GM19468 (cell line): ENCODE measurements at regions not wholly inside any gene's neighbourhood (a gene's known extent, or its start where the extent isn't known, plus 50 kb on each side); places are given as distances from the start of the nearest gene placed in this dataset.
"Not testable (repeated sequence)": the region's sequence is repeated elsewhere in the genome, so short reads cannot be mapped to it uniquely, and the experiment has no call there.

Experiments
- ATAC-seq: cut with Tn5 transposase; IDR thresholded peaks from one replicate; pipeline ENCODE4 v1.9.1; 2021; ENCODE audit warnings: mild to moderate bottlenecking, moderate library complexity, moderate number of reproducible peaks; ENCODE audit not compliant: unreplicated experiment; ENCODE audit errors: extremely low read depth

DNA sequence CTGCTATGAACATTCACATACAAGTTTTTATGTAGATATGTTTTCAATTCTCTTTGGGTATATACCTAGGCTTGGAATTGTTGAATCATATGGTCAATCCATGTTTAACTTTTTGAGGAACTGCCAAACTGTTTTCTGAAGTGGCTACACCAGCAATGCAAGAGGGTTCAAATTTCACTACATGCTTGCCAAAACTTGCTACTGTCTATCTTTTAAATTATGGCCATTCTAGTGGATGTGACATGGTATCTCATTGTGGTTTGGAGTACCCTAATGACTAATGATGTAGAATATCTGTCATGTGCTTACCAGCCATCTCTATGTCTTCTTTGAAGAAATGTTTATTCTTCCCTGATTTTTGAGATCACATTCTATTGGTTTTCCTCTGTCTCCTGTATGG, 860.3 kb downstream of the DIAPH3 start:
- no peak for ATAC-seq

DNA sequence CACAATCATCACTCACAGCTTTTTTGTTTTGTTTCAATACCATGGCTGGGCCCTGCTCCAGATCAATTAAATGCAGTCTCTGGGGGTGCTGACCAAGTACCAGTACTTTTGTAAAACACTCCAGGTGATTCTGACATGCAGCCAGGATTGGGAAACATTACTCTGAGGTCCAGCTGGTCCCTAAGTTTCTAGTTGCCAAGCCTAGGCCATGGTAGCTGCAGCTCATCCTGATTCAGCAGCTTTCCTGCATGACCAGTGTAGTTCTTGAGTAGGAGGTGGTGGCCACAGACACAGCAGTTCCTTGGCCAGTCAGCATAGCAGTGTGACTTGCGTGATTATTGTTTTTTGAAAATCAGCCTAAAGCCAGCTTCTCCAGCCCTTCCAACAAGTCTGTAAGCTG, 859.1 kb downstream of the DIAPH3 start:
- ATAC-seq: no peak

DNA sequence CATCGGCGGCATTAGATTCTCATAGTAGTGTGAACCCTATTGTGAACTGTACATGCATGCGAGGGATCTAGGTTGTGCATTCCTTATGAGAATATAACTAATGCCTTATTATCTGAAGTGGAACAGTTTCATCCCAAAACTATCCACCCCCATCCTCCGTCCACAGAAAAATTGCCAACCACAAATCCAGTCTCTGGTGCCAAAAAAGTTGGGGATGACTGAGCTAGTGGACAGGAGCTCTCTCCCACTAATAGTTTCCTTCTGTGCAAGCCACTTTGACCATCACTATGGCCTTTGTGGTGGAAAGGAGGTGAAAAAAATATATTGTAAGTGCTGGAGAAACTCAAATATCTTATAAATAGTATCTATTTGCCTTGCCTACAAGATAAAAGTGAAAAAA, 857.8 kb downstream of the DIAPH3 start:
- no peak for ATAC-seq

DNA sequence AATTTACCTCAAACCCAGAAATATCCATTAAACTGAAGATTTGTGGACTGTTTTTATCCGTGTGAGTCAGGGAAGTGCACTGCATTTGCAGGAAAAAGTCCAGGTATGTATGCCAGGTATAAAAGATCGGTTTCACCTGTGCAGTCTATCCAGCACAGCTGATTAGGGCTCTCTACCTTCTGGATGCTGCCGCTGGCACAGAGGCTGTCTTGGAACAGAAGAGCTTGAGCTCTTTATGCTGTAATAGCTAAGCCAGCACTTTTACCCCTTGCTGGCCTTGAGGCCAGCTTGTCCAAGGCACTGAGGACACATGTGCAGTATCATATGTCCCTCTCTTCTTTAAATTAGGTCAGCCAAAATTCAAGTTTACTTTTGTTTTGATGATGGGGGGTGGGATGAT, 851.0 kb downstream of the DIAPH3 start:
- no peak for ATAC-seq

DNA sequence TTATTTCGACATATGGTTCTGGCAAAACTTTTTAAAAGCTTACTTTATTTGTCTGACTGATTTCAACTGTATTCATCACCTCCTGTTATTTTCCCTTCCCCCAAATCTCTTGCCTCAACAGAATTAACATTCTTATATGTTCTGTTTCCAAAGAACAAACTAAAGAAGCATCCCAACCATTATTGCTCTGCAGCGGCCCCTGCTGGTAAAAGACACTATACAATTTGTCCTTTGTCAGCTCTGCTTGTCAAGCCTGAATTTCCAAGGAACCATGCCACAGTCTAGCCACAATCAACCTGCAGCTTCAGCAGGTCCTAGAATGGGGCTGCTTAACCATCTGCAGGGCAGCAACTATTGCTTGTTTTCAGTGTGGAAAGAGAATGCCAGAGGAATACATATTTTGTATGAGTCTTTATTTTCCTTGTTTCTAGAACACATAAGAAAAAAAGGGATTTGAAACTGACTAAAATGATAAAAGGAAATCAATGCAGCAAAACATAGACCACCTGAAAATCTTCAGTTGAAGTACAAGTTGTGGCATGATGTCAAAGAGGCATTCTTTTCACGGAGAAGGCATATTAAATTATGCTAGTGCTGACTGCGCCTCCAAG, 845.3 kb downstream of the DIAPH3 start:
- no peak for ATAC-seq

DNA sequence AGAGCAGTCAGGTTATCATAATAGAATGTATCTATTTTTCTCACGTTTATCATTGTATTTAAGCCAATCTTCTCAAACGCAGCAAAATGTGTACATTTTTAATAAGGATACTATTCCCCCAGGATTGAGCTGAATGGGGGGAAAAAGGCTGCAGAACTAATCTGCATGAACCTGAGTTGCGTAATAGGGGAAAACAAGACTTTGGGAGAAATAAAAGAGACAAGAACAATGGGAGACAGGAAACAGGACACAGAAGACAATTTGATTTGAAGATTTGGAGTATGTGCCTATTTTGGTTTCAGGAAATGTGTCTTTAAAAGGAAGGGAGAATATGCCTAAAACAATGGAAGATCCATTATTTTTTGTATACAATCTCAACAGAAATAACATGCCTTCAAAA, 844.5 kb downstream of the DIAPH3 start:
- ATAC-seq: no peak

DNA sequence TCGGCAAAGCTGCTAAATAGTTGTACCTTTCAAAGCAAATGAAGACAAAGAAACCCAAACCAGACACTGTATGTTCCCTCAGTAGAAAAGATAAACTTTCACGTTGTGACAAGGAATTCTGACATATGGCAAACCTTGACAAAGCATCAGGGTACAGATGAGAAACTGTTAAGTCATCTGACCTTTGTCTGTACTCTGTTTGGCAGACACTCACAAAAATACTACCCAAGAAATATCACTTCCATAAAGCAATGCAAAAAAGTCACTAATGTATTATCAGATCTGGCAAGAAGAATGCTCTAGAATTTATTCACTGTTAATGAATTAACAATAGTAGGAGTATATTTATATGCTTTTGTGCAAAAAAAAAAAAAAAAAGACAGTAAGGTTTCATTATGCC, 843.7 kb downstream of the DIAPH3 start:
- no peak for ATAC-seq

DNA sequence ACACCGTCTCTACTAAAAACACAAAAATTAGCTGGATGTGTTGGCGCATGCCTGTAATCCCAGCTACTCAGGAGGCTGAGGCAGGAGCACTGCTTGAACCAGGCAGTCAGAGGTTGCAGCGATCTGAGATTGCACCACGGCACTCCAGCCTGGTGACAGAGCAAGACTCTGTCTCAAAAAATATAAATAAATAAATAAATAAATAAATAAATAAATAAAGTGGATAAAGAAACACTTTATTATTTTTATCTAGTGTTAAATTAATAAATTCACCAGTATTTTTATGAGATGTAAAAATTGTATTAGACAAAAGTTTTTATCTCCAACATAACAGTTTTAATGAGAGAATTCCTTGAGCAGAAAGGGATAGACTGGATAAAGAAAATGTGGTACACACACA, 839.3 kb downstream of the DIAPH3 start:
- ATAC-seq: not testable (repeated sequence)

DNA sequence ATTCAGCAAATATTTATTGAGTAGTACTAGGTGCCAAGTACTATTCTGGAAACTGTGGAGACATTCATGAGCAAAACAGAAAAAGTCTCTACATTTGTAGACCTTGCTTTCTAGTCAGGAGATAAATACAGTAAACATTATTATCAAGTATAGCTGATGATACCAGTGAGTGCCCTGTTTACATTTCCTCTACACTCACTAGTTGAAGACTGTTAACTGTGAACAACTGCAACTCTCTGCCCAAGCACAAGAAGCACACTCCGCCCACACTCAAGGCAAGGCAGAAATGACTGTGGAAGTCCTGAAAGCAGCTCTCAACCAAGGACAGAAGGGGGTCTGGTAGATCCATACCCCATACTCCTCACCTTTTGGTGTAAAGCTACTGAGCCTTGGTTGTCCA, 837.0 kb downstream of the DIAPH3 start:
- no peak for ATAC-seq

DNA sequence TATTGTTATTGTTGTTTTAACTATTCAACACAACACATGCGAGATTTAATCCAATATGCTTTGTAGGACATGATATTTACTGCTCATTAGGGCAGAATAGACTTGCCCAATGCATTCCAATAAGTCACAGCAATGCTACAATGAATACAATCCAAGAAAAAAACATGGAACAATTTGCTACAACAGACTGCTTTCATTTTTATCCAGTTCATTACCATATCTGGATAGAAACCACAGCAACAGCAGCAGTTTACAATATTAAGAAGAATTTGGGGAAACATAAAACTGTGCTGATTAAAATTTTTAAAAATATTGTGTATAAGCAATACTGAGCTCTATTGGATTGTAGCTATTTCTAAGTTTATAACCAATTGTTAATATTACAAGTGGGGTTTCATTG, 833.0 kb downstream of the DIAPH3 start:
- ATAC-seq: no peak

DNA sequence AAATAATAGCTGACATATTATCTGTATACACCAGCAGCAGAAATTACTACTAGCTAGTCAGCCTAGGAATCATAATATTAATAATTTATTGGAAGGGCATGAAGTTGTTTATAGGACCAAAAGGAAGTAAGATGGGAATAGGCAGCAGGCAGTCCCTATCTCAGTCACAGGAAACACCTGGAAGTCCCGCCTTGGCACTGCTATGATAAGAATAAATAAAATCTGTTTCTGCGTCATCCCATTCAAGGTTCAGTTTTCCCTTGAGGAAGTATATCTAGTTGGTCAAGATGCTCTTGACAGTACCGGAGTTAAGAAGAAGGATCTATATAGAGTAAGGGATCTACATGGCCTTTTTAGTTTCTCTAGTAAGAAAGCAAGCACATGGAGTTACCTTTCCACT, 830.8 kb downstream of the DIAPH3 start:
- no peak for ATAC-seq

DNA sequence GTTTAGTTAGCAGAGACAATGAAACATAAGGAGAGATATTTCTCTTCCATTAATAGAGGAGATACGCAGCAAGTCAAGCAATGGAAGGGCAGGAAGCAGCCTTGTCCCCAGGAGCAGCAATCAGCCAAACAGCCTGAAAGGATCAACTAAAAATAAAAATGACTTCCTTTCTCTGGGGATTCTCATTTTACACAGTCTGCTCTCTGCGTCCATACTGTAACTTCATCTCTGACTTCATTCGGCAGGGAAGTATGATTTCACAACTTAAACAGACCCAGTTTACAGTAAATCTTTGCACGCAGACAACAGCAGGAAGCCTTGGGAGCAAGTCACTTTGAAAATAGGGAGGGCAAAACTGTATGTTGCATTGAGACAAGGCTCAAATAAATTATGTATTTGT, 826.7 kb downstream of the DIAPH3 start:
- no peak for ATAC-seq

DNA sequence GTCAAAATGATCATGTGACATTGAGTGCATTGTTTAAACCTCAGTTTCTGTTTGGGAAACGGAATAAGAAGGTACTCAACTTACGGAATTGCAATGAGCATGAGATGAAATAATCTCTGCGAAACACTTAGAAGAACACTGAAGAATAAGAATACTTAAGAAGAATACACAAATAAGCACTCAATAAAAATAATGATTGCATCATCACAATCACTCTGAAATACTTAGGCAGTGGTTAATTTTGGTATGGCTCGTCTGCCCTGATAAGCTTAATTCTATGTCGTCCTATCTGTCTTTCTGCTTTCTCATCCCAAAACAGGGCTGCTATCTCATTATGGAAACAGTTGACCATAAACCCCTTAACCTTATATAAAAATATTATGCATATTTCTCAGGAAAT, 823.6 kb downstream of the DIAPH3 start:
- ATAC-seq: no peak

DNA sequence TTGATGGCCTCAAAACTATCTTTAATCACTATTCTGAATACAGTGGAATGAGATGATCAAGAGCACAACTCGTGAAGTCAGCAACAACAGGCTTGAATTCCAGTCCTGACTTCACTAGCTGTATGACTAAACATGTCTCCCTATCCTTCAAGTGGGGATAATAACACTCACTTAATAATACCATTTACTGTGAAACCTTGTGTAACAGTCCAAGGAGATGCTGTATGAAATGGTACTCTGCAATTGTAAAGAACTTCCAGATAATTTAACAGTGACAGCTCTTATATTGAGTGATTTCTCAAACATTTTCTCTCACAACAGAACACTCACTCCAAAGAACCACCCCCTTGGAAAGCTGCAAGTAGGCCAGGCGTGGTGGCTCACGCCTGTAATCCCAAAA, 823.1 kb downstream of the DIAPH3 start:
- no peak for ATAC-seq

DNA sequence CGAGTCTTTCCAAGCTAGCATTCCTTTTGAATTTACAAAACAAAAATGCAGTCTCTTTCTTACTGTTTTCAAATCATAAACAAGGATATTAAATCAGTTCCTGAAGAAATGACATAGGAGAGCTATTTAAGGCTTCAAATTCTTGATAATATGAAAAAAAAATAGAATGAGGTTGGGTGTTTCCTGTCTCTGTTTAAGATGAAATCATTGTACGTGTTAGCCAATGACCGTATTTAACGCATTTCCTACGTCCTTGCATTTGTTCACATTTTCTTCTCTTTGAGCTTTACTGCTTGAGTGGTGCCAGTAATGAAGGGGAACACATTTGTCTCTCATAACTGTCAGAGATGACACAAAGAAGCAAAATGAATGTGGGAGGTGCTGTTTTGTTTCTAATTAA, 821.3 kb downstream of the DIAPH3 start:
- no peak for ATAC-seq

DNA sequence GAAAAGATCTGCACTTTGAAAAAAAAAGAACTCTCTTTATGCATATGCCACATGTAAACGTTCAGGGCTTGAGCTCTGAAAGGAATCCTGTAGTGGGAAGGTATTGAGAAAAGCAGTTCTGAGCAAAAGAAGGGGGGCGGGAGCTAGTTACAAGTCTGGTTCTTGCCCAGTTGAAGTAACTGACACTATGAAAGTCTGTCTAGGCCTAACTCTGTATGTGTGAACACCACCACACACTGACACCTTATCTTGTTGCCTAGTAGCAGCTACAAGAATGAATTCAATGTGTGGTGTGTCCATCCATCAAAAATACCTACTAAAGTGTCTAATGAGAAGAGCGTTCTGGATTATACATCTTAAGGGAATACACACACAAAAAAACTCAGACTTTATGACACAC, 820.6 kb downstream of the DIAPH3 start:
- ATAC-seq: no peak

DNA sequence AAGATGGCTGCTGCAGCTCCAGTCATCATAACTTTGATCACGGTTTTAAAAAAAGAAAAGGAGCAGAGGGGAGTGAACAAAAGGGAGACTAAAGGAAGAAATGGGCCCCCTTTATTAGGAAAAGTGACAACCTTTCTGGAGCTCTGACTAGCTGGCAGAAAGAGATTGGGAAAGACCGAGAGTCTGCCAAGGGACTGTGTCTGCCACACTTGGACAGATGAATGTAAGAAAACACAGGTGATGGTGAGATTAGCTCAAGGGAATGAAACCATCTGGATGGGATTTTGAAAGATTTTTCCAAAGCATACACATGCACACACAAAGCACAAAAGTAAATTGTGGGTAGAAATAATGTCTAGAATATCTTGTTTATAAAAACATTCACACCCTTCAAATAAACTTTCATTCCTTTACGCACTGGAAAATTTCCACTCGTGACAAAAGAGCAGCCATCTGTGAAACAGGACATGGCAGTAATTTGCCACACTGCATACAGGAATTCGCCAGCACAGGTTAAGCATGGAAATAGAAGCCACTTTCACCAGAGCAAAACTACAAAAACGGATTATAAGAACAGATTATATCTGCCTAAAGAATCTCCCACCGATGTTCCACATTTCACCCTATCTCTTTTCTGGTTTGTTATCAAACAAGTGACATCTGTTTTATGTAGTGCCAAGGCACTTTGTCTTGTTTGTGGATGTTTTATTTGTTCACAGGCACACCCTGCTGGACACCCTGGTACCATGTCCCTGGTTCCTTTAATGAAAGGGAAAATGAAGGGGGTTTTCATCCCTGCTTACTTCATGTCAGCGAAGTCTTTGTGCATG, 819.5 kb downstream of the DIAPH3 start:
- no peak for ATAC-seq

DNA sequence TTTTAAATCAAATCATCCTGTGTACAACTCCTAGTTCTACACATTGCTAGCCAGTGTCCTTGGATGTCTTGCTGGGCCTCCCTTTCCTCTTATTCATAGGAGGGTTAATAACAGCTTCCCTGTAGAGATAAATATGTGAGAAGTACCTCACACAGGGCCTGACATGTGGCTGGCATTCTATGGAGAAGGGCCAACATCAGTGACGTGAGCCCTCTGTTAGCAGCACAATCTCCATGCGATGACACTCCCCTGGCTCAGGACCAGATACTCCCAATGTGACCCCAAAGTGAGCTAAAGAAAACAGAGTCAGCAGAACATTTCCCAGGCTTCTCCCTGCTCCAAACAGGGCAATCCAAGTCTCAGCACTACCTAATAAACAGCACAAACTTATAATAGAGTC, 818.4 kb downstream of the DIAPH3 start:
- ATAC-seq: no peak

DNA sequence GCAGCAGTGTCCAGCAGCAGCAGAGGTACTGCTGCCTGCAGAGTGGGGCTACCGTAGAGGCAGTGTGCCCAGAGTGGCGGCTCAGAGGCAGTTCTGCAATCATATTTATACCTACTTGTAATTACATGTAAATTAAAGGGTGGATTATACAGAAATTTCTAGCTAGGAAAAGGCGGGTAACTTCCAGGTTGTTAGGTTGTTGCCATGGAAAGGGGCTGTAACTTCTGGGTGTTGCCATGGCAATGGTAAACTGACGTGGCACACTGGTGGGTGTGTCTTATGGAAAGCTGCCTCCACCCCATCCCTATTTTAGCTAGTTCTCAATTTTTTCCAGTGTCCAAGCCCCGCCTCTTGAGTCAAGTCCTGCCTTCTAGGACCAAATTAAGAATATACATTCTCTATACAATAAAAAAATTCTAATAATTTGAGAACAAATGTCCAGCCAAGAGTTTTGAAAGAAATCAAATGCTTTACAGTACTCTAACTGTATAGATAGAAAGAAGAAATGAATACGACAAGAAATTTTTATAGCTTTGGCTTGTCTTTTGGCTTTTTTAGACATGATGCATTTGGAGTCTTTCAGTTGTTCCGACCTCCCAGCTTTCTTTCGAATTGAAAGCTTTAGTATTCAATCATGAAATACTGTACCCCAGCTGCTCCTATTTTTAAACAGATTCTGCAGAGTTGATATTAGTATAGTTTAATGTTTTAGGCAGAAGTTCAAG, 816.6 kb downstream of the DIAPH3 start:
- ATAC-seq: no peak

DNA sequence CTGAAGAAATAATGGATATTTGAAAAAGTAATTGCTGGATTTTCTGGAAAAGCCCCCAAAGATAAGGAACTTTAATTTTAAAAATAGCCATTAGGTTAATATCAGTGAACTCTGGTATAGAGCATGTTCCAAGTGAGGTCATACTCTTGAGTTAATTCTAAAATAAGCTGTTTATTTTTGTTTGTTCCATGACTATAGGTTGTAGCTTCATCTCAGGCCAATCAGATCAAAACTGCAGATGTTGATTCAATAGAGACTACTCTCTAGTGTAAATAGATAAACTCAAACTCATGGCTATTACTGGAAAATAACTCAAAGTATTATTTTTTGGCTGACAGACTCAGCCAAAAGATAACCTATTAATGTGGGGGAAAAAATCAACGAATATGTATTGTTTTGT, 815.1 kb downstream of the DIAPH3 start:
- no peak for ATAC-seq

DNA sequence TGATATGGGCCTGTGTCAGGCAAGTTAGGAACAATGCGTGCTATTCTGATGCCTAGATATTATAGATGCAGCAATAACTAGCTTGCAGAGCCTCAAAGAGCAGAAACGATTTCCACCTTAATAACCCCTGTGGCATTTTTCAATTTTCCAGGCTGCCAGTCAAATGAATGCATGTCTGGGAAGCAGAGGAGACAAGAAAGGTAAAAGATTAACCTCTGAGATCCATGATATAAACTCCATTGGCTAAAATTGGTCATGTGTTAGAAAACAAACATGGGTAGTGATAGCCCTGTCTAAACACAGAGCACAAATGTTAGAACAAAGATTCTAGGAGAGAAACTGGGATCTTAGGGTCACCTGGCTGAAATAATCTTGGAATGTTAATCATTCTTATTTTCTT, 811.1 kb downstream of the DIAPH3 start:
- ATAC-seq: no peak
